ENCODE measurements at regions not wholly inside any gene's neighbourhood (a gene's known extent, or its start where the extent isn't known, plus 50 kb on each side); places are given as distances from the start of the nearest gene placed in this dataset.

DNA sequence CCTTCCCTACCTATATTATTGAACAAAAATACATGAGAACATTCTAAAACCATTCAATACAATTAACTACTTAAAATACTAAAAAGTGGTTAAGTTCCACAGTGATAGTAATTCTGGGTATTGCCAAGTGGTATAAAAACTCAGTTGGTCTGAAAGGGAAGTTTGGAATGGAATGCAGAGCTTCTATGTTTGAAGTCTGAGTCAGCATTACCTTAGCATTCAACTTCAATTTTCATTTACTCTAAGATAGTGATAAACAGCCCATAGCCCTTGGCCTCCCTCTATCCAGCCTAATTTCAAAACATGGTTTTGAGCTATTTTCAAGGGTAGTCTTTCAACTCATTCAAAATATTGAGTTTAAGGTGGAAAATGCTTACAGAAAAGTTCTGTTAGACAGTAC, 140.4 kb upstream of the ASCC3 start (continued):
- TF ChIP-seq TP53 (CRISPR knock-in tag; IDR thresholded peaks at IDR 0.05) (no peak), ZNF425 (CRISPR knock-in tag; conservative IDR thresholded peaks at IDR 0.05) (no peak), ZSCAN18 (CRISPR knock-in tag; IDR thresholded peaks at IDR 0.05) (no peak), ATF1 (CRISPR knock-in tag; IDR thresholded peaks at IDR 0.05) (no peak), CTCF (IDR thresholded peaks at IDR 0.05) (no peak), MLX (CRISPR knock-in tag; IDR thresholded peaks at IDR 0.05) (no peak), EMX1 (CRISPR knock-in tag; IDR thresholded peaks at IDR 0.05) (no peak), ZBTB21 (CRISPR knock-in tag; IDR thresholded peaks at IDR 0.05; ENCODE audit: borderline replicate concordance) (no peak)
- TF ChIP-seq, protein P1, sequence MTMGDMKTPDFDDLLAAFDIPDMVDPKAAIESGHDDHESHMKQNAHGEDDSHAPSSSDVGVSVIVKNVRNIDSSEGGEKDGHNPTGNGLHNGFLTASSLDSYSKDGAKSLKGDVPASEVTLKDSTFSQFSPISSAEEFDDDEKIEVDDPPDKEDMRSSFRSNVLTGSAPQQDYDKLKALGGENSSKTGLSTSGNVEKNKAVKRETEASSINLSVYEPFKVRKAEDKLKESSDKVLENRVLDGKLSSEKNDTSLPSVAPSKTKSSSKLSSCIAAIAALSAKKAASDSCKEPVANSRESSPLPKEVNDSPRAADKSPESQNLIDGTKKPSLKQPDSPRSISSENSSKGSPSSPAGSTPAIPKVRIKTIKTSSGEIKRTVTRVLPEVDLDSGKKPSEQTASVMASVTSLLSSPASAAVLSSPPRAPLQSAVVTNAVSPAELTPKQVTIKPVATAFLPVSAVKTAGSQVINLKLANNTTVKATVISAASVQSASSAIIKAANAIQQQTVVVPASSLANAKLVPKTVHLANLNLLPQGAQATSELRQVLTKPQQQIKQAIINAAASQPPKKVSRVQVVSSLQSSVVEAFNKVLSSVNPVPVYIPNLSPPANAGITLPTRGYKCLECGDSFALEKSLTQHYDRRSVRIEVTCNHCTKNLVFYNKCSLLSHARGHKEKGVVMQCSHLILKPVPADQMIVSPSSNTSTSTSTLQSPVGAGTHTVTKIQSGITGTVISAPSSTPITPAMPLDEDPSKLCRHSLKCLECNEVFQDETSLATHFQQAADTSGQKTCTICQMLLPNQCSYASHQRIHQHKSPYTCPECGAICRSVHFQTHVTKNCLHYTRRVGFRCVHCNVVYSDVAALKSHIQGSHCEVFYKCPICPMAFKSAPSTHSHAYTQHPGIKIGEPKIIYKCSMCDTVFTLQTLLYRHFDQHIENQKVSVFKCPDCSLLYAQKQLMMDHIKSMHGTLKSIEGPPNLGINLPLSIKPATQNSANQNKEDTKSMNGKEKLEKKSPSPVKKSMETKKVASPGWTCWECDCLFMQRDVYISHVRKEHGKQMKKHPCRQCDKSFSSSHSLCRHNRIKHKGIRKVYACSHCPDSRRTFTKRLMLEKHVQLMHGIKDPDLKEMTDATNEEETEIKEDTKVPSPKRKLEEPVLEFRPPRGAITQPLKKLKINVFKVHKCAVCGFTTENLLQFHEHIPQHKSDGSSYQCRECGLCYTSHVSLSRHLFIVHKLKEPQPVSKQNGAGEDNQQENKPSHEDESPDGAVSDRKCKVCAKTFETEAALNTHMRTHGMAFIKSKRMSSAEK (CRISPR knock-in tag; IDR thresholded peaks at IDR 0.05; ENCODE audit: borderline replicate concordance): no peak
- TF ChIP-seq, protein P2, sequence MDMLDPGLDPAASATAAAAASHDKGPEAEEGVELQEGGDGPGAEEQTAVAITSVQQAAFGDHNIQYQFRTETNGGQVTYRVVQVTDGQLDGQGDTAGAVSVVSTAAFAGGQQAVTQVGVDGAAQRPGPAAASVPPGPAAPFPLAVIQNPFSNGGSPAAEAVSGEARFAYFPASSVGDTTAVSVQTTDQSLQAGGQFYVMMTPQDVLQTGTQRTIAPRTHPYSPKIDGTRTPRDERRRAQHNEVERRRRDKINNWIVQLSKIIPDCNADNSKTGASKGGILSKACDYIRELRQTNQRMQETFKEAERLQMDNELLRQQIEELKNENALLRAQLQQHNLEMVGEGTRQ (CRISPR knock-in tag; IDR thresholded peaks at IDR 0.05): no peak

- H3K4me1 Mint-ChIP-seq: no peaks in the 10 kb centered on the region
- ATAC-seq (no peak), DNase-seq (ENCODE audit: low spot score) (no peak)
- ChIA-PET POLR2A (no interaction called here), CTCF (no interaction called here)
- H3K27ac Mint-ChIP-seq: no peak overlapping the region
- H3K9me3 Mint-ChIP-seq: peaks cover 12% of the 10 kb centered on the region
- TF ChIP-seq MXD4 (CRISPR knock-in tag; IDR thresholded peaks at IDR 0.05; ENCODE audit: borderline replicate concordance) (no peak), ZNF317 (CRISPR knock-in tag; IDR thresholded peaks at IDR 0.05; ENCODE audit: borderline replicate concordance, low read depth) (no peak), GRHL2 (CRISPR knock-in tag; IDR thresholded peaks at IDR 0.05; ENCODE audit: insufficient replicate concordance, severe bottlenecking) (no peak), NFATC4 (CRISPR knock-in tag; IDR thresholded peaks at IDR 0.05) (no peak), RORB (CRISPR knock-in tag; IDR thresholded peaks at IDR 0.05) (no peak), ZNF416 (CRISPR knock-in tag; IDR thresholded peaks at IDR 0.05) (no peak), FOXK1 (CRISPR knock-in tag; IDR thresholded peaks at IDR 0.05) (no peak), MYBL2 (CRISPR knock-in tag; IDR thresholded peaks at IDR 0.05) (no peak), NR2C2 (CRISPR knock-in tag; IDR thresholded peaks at IDR 0.05) (no peak), ZNF512 (CRISPR knock-in tag; IDR thresholded peaks at IDR 0.05; ENCODE audit: borderline replicate concordance) (no peak)
- no peaks in the 10 kb centered on the region for H3K27me3 Mint-ChIP-seq (ENCODE audit: low read depth)
- 0 out of 2 replicates have a peak, but pooled peaks cover 2% of the 10 kb centered on the region for H3K36me3 Mint-ChIP-seq
- no peak overlapping the region for H3K4me3 Mint-ChIP-seq
Observed at GRCh38 chr6:101042966-101043365, 161.8 kb upstream of the ASCC3 start.

All from WTC11 (cell line).